Liver (tissue), 8 donors: ENCODE measurements at regions not wholly inside any gene's neighbourhood (a gene's known extent, or its start where the extent isn't known, plus 50 kb on each side); places are given as distances from the start of the nearest gene placed in this dataset.

Experiments
- DNase-seq: peaks from one replicate; pipeline ENCODE4 v3.0.0-alpha.2; 2017; ENCODE audit warnings: low spot score
- H3K27ac ChIP-seq, 2 donors: one replicate each; pipeline ENCODE4 v1.7.0; 2013; ENCODE audit warnings: inconsistent platforms in 2 of 2, low read length in 2 of 2, control low read depth in 1 of 2, low read depth in 1 of 2, mild to moderate bottlenecking in 1 of 2
- H3K27me3 ChIP-seq, 4 donors: one replicate each; pipeline versions ENCODE4 v1.6.1 to v1.7.0; 2013; ENCODE audit warnings: low read length in 3 of 4, inconsistent platforms in 1 of 4, mild to moderate bottlenecking in 1 of 4, moderate library complexity in 1 of 4; ENCODE audit not compliant: control insufficient read depth in 4 of 4, insufficient read depth in 4 of 4
- H3K36me3 ChIP-seq, 4 donors: one replicate each; pipeline versions ENCODE4 v1.6.1 to v1.7.0; 2013; ENCODE audit warnings: low read length in 3 of 4, mild to moderate bottlenecking in 3 of 4, low read depth in 1 of 4, moderate library complexity in 1 of 4; ENCODE audit not compliant: control insufficient read depth in 4 of 4, insufficient read depth in 3 of 4
- H3K4me1 ChIP-seq, 4 donors: one replicate each; pipeline versions ENCODE4 v1.6.1 to v1.7.0; 2013; ENCODE audit warnings: low read length in 3 of 4, mild to moderate bottlenecking in 3 of 4, moderate library complexity in 1 of 4; ENCODE audit not compliant: control insufficient read depth in 4 of 4, insufficient read depth in 4 of 4
- H3K4me3 ChIP-seq, 3 donors: one replicate each; pipeline versions ENCODE4 v1.6.1 to v1.7.0; 2013; ENCODE audit warnings: low read length in 3 of 3, control low read depth in 1 of 3, low read depth in 1 of 3, mild to moderate bottlenecking in 1 of 3
- H3K9ac ChIP-seq, 2 donors: one replicate each; pipeline ENCODE4 v1.7.0; 2013; ENCODE audit warnings: low read length in 2 of 2, mild to moderate bottlenecking in 2 of 2, moderate library complexity in 2 of 2, control low read depth in 1 of 2, low read depth in 1 of 2
- H3K9me3 ChIP-seq, 4 donors: one replicate each; pipeline versions ENCODE4 v1.6.1 to v1.7.0; 2013; ENCODE audit warnings: low read length in 3 of 4; ENCODE audit not compliant: control insufficient read depth in 4 of 4
- EGR1 ChIP-seq, 2 donors: IDR thresholded peaks; 2 replicates each; pipeline ENCODE4 v1.6.1; 2016 to 2018; ENCODE audit warnings: antibody characterized with exemption in 2 of 2, low read depth in 2 of 2
- FOXA1 ChIP-seq: IDR thresholded peaks from 2 replicates; pipeline ENCODE4 v1.6.1; 2016; ENCODE audit warnings: antibody characterized with exemption
- FOXA2 ChIP-seq: IDR thresholded peaks from 2 replicates; pipeline ENCODE4 v1.6.1; 2016; ENCODE audit warnings: antibody characterized with exemption
- GABPA ChIP-seq, 2 donors: IDR thresholded peaks in 1 of 2; conservative IDR thresholded peaks in 1 of 2; 2 replicates each; pipeline ENCODE4 v1.6.1; 2016; ENCODE audit warnings: antibody characterized with exemption in 2 of 2, mild to moderate bottlenecking in 1 of 2, moderate library complexity in 1 of 2
- HNF4A ChIP-seq, 2 donors: conservative IDR thresholded peaks; 2 replicates each; pipeline ENCODE4 v1.6.1; 2016; ENCODE audit warnings: antibody characterized with exemption in 2 of 2, mild to moderate bottlenecking in 2 of 2
- HNF4G ChIP-seq: IDR thresholded peaks from 2 replicates; pipeline ENCODE4 v1.6.1; 2016; ENCODE audit warnings: antibody characterized with exemption
- JUND ChIP-seq, 2 donors: IDR thresholded peaks; 2 replicates each; pipeline ENCODE4 v1.6.1; 2016; ENCODE audit warnings: antibody characterized with exemption in 2 of 2
- NR2F2 ChIP-seq: IDR thresholded peaks from 2 replicates; pipeline ENCODE4 v1.6.1; 2016; ENCODE audit warnings: antibody characterized with exemption
- RAD21 ChIP-seq, 2 donors: IDR thresholded peaks; 2 replicates each; pipeline ENCODE4 v1.6.1; 2016; ENCODE audit warnings: antibody characterized with exemption in 2 of 2, mild to moderate bottlenecking in 2 of 2
- RXRA ChIP-seq, 2 donors: IDR thresholded peaks; 2 replicates each; pipeline ENCODE4 v1.6.1; 2017 to 2018; ENCODE audit warnings: antibody characterized with exemption in 2 of 2, mild to moderate bottlenecking in 1 of 2
- SP1 ChIP-seq: IDR thresholded peaks from 2 replicates; pipeline ENCODE4 v1.6.1; 2018; ENCODE audit warnings: antibody characterized with exemption, mild to moderate bottlenecking
- TAF1 ChIP-seq: conservative IDR thresholded peaks from 2 replicates; pipeline ENCODE4 v1.6.1; 2016; ENCODE audit warnings: antibody characterized with exemption, mild to moderate bottlenecking
- YY1 ChIP-seq: IDR thresholded peaks from 2 replicates; pipeline ENCODE4 v1.6.1; 2016; ENCODE audit warnings: antibody characterized with exemption, mild to moderate bottlenecking
- WGBS: extraction: QIAGEN DNeasy Blood & Tissue Kit; methylation state at CpG from one replicate; pipeline ENCODE4 v1.1.7; 2013; 5-methylcytosine and 5-hydroxymethylcytosine counted together
- TF ChIP-seq, protein P1 (sequence below): fragments of 150-350 bp; IDR thresholded peaks from 2 replicates; pipeline ENCODE4 v1.5.1; 2017; ENCODE audit warnings: improper control_type of control experiment, low read depth, low read length; ENCODE audit not compliant: missing input control
- TF ChIP-seq, protein P2 (sequence below): IDR thresholded peaks from 2 replicates; pipeline ENCODE4 v1.6.1; 2016; ENCODE audit warnings: antibody characterized with exemption
- TF ChIP-seq, protein P3 (sequence below): IDR thresholded peaks from 2 replicates; pipeline ENCODE4 v1.6.1; 2016; ENCODE audit warnings: antibody characterized with exemption
- TF ChIP-seq, protein P4 (sequence below): IDR thresholded peaks from 2 replicates; pipeline ENCODE4 v1.6.1; 2016; ENCODE audit warnings: antibody characterized with exemption, mild to moderate bottlenecking
- TF ChIP-seq, protein P5 (sequence below): IDR thresholded peaks from 2 replicates; pipeline ENCODE4 v1.6.1; 2016; ENCODE audit warnings: antibody characterized with exemption
- donor health status: healthy.
- donor health status: healthy.
- donor health status: healthy.
- donor health status: healthy.
- donor health status: healthy.

DNA sequence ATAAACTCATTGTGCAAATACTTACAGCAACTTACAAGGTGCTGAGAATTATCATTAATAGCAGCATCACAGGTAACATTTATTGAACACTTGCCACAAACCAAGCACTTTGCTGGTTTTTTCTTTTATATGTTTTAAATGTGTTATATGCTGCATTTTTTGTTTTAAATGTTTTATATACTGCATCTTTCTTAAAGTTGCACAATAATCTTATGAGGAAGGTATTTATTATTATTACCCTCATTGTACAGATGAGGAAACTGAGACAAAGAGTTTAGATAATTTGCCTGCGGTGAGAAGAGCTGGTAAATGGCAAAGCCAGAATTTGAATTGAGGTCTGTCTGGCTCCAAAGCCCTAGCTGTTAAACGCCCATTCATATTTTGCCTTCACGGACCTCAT lies 52.2 kb upstream of the RIOK3 start:
- Histone ChIP-seq H3K4me3 (no peak overlapping the region), H3K9me3 (no peaks in the 10 kb centered on the region), H3K36me3 (peaks cover 0 to 3% (median 0%) of the 10 kb centered on the region in 4 donors), H3K4me1 (peaks cover 0 to 9% (median 3%) of the 10 kb centered on the region in 4 donors), H3K27me3 (no peaks in the 10 kb centered on the region), H3K9ac (no peak overlapping the region), H3K27ac (no peak overlapping the region)
- WGBS: 82% methylated on average over 3 of the region's 3 CpGs
- TF ChIP-seq JUND (IDR thresholded peaks at IDR 0.05): no peak
- TF ChIP-seq RXRA (IDR thresholded peaks at IDR 0.05): no peak
- TF ChIP-seq EGR1 (IDR thresholded peaks at IDR 0.05; ENCODE audit: low read depth in 2 of 2): no peak
- TF ChIP-seq HNF4A (conservative IDR thresholded peaks at IDR 0.05): no peak
- no peak for TF ChIP-seq FOXA2
- TF ChIP-seq, protein P1, sequence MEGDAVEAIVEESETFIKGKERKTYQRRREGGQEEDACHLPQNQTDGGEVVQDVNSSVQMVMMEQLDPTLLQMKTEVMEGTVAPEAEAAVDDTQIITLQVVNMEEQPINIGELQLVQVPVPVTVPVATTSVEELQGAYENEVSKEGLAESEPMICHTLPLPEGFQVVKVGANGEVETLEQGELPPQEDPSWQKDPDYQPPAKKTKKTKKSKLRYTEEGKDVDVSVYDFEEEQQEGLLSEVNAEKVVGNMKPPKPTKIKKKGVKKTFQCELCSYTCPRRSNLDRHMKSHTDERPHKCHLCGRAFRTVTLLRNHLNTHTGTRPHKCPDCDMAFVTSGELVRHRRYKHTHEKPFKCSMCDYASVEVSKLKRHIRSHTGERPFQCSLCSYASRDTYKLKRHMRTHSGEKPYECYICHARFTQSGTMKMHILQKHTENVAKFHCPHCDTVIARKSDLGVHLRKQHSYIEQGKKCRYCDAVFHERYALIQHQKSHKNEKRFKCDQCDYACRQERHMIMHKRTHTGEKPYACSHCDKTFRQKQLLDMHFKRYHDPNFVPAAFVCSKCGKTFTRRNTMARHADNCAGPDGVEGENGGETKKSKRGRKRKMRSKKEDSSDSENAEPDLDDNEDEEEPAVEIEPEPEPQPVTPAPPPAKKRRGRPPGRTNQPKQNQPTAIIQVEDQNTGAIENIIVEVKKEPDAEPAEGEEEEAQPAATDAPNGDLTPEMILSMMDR: no peak
- no peak for TF ChIP-seq SP1
- no peak for TF ChIP-seq FOXA1
- TF ChIP-seq GABPA (IDR thresholded peaks at IDR 0.05 in 1 of 2, conservative IDR thresholded peaks at IDR 0.05 in 1 of 2): no peak
- TF ChIP-seq HNF4G: no peak
- TF ChIP-seq, protein P2, sequence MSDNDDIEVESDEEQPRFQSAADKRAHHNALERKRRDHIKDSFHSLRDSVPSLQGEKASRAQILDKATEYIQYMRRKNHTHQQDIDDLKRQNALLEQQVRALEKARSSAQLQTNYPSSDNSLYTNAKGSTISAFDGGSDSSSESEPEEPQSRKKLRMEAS: no peak
- TF ChIP-seq, protein P3, sequence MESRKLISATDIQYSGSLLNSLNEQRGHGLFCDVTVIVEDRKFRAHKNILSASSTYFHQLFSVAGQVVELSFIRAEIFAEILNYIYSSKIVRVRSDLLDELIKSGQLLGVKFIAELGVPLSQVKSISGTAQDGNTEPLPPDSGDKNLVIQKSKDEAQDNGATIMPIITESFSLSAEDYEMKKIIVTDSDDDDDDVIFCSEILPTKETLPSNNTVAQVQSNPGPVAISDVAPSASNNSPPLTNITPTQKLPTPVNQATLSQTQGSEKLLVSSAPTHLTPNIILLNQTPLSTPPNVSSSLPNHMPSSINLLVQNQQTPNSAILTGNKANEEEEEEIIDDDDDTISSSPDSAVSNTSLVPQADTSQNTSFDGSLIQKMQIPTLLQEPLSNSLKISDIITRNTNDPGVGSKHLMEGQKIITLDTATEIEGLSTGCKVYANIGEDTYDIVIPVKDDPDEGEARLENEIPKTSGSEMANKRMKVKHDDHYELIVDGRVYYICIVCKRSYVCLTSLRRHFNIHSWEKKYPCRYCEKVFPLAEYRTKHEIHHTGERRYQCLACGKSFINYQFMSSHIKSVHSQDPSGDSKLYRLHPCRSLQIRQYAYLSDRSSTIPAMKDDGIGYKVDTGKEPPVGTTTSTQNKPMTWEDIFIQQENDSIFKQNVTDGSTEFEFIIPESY: no peak
- TF ChIP-seq RAD21 (IDR thresholded peaks at IDR 0.05): no peak
- no peak for TF ChIP-seq TAF1
- TF ChIP-seq YY1: no peak
- no peak for TF ChIP-seq NR2F2
- TF ChIP-seq, protein P4, sequence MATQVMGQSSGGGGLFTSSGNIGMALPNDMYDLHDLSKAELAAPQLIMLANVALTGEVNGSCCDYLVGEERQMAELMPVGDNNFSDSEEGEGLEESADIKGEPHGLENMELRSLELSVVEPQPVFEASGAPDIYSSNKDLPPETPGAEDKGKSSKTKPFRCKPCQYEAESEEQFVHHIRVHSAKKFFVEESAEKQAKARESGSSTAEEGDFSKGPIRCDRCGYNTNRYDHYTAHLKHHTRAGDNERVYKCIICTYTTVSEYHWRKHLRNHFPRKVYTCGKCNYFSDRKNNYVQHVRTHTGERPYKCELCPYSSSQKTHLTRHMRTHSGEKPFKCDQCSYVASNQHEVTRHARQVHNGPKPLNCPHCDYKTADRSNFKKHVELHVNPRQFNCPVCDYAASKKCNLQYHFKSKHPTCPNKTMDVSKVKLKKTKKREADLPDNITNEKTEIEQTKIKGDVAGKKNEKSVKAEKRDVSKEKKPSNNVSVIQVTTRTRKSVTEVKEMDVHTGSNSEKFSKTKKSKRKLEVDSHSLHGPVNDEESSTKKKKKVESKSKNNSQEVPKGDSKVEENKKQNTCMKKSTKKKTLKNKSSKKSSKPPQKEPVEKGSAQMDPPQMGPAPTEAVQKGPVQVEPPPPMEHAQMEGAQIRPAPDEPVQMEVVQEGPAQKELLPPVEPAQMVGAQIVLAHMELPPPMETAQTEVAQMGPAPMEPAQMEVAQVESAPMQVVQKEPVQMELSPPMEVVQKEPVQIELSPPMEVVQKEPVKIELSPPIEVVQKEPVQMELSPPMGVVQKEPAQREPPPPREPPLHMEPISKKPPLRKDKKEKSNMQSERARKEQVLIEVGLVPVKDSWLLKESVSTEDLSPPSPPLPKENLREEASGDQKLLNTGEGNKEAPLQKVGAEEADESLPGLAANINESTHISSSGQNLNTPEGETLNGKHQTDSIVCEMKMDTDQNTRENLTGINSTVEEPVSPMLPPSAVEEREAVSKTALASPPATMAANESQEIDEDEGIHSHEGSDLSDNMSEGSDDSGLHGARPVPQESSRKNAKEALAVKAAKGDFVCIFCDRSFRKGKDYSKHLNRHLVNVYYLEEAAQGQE: no peak
- TF ChIP-seq, protein P5, sequence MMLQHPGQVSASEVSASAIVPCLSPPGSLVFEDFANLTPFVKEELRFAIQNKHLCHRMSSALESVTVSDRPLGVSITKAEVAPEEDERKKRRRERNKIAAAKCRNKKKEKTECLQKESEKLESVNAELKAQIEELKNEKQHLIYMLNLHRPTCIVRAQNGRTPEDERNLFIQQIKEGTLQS: no peak
- DNase-seq: no peak
